Spleen (tissue), 11 donors: ENCODE measurements at regions not wholly inside any gene's neighbourhood (a gene's known extent, or its start where the extent isn't known, plus 50 kb on each side); places are given as distances from the start of the nearest gene placed in this dataset.

Source experiments
- DNase-seq: peaks from one replicate; pipeline ENCODE4 v3.0.0-alpha.2; 2020
- H3K27ac ChIP-seq, 8 donors: fragments of 200-600 bp; sonication (generic) in 7 of 8; 1 replicate in 4 of 8; 2 replicates in 4 of 8; pipeline versions ENCODE4 v1.5.0 to v1.8.0; 2016 to 2021; ENCODE audit warnings: inconsistent platforms in 4 of 8, mild to moderate bottlenecking in 4 of 8, moderate library complexity in 1 of 8
- H3K27me3 ChIP-seq, 7 donors: fragments of 200-600 bp; sonication (generic) in 6 of 7; replicated peaks in 1 of 7; 1 replicate in 4 of 7; 2 replicates in 3 of 7; pipeline versions ENCODE4 v1.5.0 to v1.8.0; 2016 to 2021; ENCODE audit warnings: inconsistent platforms in 3 of 7, mild to moderate bottlenecking in 1 of 7
- H3K36me3 ChIP-seq, 6 donors: fragments of 200-600 bp; sonication (generic) in 5 of 6; 1 replicate in 4 of 6; 2 replicates in 2 of 6; pipeline versions ENCODE4 v1.5.0 to v1.8.0; 2016 to 2021; ENCODE audit warnings: inconsistent platforms in 2 of 6
- H3K4me1 ChIP-seq, 6 donors: fragments of 200-600 bp; sonication (generic) in 5 of 6; 1 replicate in 3 of 6; 2 replicates in 3 of 6; pipeline versions ENCODE4 v1.5.0 to v1.8.0; 2016 to 2021; ENCODE audit warnings: inconsistent platforms in 3 of 6
- H3K4me3 ChIP-seq, 8 donors: fragments of 200-600 bp; sonication (generic) in 7 of 8; 1 replicate in 4 of 8; 2 replicates in 4 of 8; pipeline versions ENCODE4 v1.5.0 to v1.8.0; 2016 to 2021; ENCODE audit warnings: inconsistent platforms in 4 of 8, mild to moderate bottlenecking in 4 of 8, moderate library complexity in 2 of 8
- H3K9me3 ChIP-seq, 8 donors: fragments of 200-600 bp; sonication (generic) in 7 of 8; 1 replicate in 4 of 8; 2 replicates in 4 of 8; pipeline versions ENCODE4 v1.5.0 to v1.8.0; 2016 to 2021; ENCODE audit warnings: inconsistent platforms in 4 of 8
- POLR2A ChIP-seq, 3 donors: fragments of 450-650 bp; IDR thresholded peaks; one replicate each; pipeline ENCODE4 v1.5.1; 2017; ENCODE audit warnings: antibody characterized with exemption in 3 of 3, mild to moderate bottlenecking in 1 of 3
- POLR2AphosphoS5 ChIP-seq, 3 donors: sonication (generic); formaldehyde crosslinking; IDR thresholded peaks; one replicate each; pipeline ENCODE4 v1.5.1; 2017; ENCODE audit warnings: antibody characterized with exemption in 3 of 3
- WGBS, 5 donors: extraction: QIAGEN DNeasy Blood & Tissue Kit in 3 of 5; methylation state at CpG; one replicate each; pipeline versions ENCODE4 v1.1.5 to v1.1.7; 2013 to 2018; 5-methylcytosine and 5-hydroxymethylcytosine counted together
- intact Hi-C: fragments of 100-400 bp; cut with DNase I; formaldehyde crosslinking; loops from one replicate; pipeline ENCODE4 v1.15.0; 2023; ENCODE audit warnings: low total_unique reads
- TF ChIP-seq, protein P1 (sequence below), 11 experiments: fragments of 200-600 bp in 7 of 11; fragments of 450-650 bp in 4 of 11; sonication (generic) in 4 of 11; IDR thresholded peaks in 8 of 11; conservative IDR thresholded peaks in 3 of 11; 1 replicate in 7 of 11; 2 replicates in 4 of 11; pipeline versions ENCODE4 v1.4.0 to v1.8.0; 2016 to 2021; ENCODE audit warnings: antibody characterized with exemption in 11 of 11, inconsistent platforms in 4 of 11, mild to moderate bottlenecking in 1 of 11
- donor health status: healthy with polysubstance abuse.
- donor health status: DM: no; HTN: no; CAD: no; lungs with moderate emphysema.
- donor health status: DM: no; HTN: no; CAD: no.
- donor health status: Bipolar disorder and iron deficiency.
- donor health status: healthy.
- donor health status: DM: no; HTN: no; CAD: no.
- donor health status: DM: yes; HTN: yes; CAD: no.

DNA sequence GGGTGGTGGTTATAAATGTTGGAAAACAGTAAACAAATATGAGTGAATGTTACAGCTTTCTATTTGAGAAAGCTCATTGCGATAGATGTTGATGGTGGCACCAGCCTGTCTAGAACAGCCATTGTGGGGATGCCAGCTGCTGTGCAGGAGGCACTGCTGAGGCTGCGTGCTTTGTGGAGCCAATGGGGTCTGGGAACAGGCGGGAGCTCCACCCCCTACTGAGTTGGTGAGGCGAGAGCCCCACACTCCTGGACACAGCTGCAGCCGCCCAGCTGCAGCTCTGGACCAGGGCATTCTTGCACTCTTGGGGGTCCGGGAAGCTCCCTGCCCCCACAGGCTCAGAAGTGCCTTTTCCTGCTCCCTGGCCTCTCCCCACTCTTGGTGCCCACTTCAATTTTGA is 1147.1 kb upstream of the LRRTM3 start:
- Histone ChIP-seq H3K36me3 (no peaks in the 10 kb centered on the region), H3K4me1 (no peaks in the 10 kb centered on the region), H3K27ac (no peak overlapping the region), H3K4me3 (no peak overlapping the region), H3K9me3 (peaks cover 0 to 15% (median 1%) of the 10 kb centered on the region in 8 donors), H3K27me3 (no peaks in the 10 kb centered on the region)
- no peak for DNase-seq
- TF ChIP-seq, protein P1, sequence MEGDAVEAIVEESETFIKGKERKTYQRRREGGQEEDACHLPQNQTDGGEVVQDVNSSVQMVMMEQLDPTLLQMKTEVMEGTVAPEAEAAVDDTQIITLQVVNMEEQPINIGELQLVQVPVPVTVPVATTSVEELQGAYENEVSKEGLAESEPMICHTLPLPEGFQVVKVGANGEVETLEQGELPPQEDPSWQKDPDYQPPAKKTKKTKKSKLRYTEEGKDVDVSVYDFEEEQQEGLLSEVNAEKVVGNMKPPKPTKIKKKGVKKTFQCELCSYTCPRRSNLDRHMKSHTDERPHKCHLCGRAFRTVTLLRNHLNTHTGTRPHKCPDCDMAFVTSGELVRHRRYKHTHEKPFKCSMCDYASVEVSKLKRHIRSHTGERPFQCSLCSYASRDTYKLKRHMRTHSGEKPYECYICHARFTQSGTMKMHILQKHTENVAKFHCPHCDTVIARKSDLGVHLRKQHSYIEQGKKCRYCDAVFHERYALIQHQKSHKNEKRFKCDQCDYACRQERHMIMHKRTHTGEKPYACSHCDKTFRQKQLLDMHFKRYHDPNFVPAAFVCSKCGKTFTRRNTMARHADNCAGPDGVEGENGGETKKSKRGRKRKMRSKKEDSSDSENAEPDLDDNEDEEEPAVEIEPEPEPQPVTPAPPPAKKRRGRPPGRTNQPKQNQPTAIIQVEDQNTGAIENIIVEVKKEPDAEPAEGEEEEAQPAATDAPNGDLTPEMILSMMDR (IDR thresholded peaks at IDR 0.05 in 8 of 11, conservative IDR thresholded peaks at IDR 0.05 in 3 of 11): no peak
- TF ChIP-seq POLR2AphosphoS5 (IDR thresholded peaks at IDR 0.05) (no peak), POLR2A (IDR thresholded peaks at IDR 0.05) (no peak)
- WGBS, 5 donors: 84 to 97% (median 88%) methylated on average over 6 of the region's 6 CpGs
- intact Hi-C loops: no loop called here

DNA sequence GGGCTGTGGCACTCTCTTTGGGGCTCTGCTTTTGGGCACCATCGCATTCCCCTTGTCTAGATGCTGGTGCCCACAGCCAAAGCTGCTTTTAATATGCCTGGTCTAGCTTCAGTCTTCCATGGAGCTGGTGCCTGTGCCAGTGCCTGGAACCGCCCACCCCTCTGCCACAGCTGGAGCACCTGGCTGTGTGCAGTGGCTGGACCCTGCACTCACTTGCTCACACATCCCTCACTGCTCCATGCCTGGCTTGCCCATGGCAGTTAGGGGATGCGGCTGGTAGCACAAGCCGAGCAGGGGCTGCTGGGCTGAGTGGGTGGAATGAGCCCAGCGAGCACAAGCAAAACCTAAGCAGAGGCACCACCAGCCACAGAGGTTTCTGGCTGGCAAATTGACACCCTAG is 1145.9 kb upstream of the LRRTM3 start:
- no peaks in the 10 kb centered on the region for H3K36me3 ChIP-seq
- H3K4me3 ChIP-seq: no peak overlapping the region
- no peaks in the 10 kb centered on the region for H3K27me3 ChIP-seq
- peaks cover 0 to 15% (median 1%) of the 10 kb centered on the region in 8 donors for H3K9me3 ChIP-seq
- TF ChIP-seq, protein P1 (IDR thresholded peaks at IDR 0.05 in 8 of 11, conservative IDR thresholded peaks at IDR 0.05 in 3 of 11): no peak
- TF ChIP-seq POLR2AphosphoS5 (IDR thresholded peaks at IDR 0.05) (no peak), POLR2A (IDR thresholded peaks at IDR 0.05) (no peak)
- DNase-seq: no peak
- no peak overlapping the region for H3K27ac ChIP-seq
- H3K4me1 ChIP-seq: no peaks in the 10 kb centered on the region
- intact Hi-C loops: no loop called here
- WGBS, 5 donors: 85 to 91% (median 89%) methylated on average over 3 to 5 of the region's 5 CpGs; no CpG with 5 or more reads in 1 of the 5 donors

DNA sequence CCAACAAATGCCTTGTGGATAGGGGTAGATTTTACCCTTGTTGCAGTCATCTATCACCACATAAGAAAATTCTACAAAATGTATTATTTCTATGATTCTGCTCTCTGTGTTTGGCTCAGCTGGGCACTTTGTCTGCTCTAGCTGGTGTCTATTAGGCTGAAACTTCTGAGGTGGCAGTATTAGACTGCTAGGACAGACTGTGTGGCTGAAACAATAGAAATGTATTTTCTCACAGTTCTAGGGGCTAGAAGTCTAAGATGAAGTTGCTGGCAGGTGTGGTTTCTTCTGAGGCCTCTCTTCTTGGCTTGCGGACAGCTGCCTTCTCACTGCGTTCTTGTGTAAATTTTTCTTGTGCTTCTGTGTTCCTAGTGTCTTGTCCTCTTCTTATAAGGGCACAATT is 1139.6 kb upstream of the LRRTM3 start:
- Histone ChIP-seq H3K9me3 (peaks cover 0 to 5% (median 0%) of the 10 kb centered on the region in 8 donors), H3K27me3 (no peaks in the 10 kb centered on the region), H3K27ac (no peak overlapping the region), H3K4me1 (no peaks in the 10 kb centered on the region), H3K36me3 (no peaks in the 10 kb centered on the region), H3K4me3 (no peak overlapping the region)
- intact Hi-C loops: no loop called here
- 76 to 94% (median 91%) methylated on average over 2 of the region's 2 CpGs for WGBS, 5 donors
- DNase-seq: no peak
- TF ChIP-seq POLR2A (IDR thresholded peaks at IDR 0.05): no peak
- no peak for TF ChIP-seq POLR2AphosphoS5 (IDR thresholded peaks at IDR 0.05)
- TF ChIP-seq, protein P1 (IDR thresholded peaks at IDR 0.05 in 8 of 11, conservative IDR thresholded peaks at IDR 0.05 in 3 of 11): no peak

DNA sequence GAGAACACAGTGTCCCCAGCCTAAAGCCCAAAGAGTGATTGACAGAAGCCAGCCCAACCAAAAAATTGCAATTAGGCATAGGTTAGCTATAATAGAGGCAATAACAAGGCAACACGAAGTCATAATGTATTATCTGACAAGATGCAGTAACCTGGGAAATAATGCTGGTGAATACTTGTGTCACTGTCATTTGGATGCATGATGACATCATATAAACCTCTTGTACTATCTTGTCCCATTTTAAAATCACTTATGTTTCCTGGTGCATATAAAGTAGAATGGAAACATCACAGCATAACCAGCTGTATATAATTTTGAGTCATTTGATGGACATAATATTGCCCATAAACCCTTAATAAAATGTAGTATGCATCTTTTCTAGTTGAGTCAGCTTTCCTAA is 1138.3 kb upstream of the LRRTM3 start:
- Histone ChIP-seq H3K27me3 (no peaks in the 10 kb centered on the region), H3K4me3 (no peak overlapping the region), H3K36me3 (no peaks in the 10 kb centered on the region), H3K27ac (no peak overlapping the region), H3K9me3 (peaks cover 0 to 5% (median 0%) of the 10 kb centered on the region in 8 donors), H3K4me1 (no peaks in the 10 kb centered on the region)
- TF ChIP-seq, protein P1 (IDR thresholded peaks at IDR 0.05 in 8 of 11, conservative IDR thresholded peaks at IDR 0.05 in 3 of 11): no peak
- no peak for TF ChIP-seq POLR2AphosphoS5 (IDR thresholded peaks at IDR 0.05)
- no peak for TF ChIP-seq POLR2A (IDR thresholded peaks at IDR 0.05)
- intact Hi-C loops: no loop called here
- DNase-seq: no peak
- WGBS, 5 donors: 66 to 79% (median 74%) methylated on average over 1 of the region's 1 CpG
